Skeletal muscle cell (primary cell): ENCODE measurements at regions not wholly inside any gene's neighbourhood (a gene's known extent, or its start where the extent isn't known, plus 50 kb on each side); places are given as distances from the start of the nearest gene placed in this dataset.
"Not testable (repeated sequence)": the region's sequence is repeated elsewhere in the genome, so short reads cannot be mapped to it uniquely, and the experiment has no call there.

Source experiments
- DNase-seq: peaks from one replicate; pipeline ENCODE4 v3.0.0-alpha.2; 2010; ENCODE audit warnings: low read depth
- H3K4me3 ChIP-seq: 2 replicates; pipeline ENCODE4 v1.5.1; 2011; ENCODE audit warnings: low read depth, mild to moderate bottlenecking, control low read depth, low read length, moderate library complexity

- no peak overlapping the region for H3K4me3 ChIP-seq
- no peak for DNase-seq
Measured at GRCh38 chr2:43078301-43078700, 148.1 kb downstream of the ZFP36L2 start.

- no peak for DNase-seq
- H3K4me3 ChIP-seq: no peak overlapping the region
Measured at GRCh38 chr2:43077876-43078275, 148.5 kb downstream of the ZFP36L2 start.

- DNase-seq: no peak
- H3K4me3 ChIP-seq: no peak overlapping the region
Measured at GRCh38 chr2:43076676-43077075, 149.7 kb downstream of the ZFP36L2 start.

- DNase-seq: peak; percentile 88
Measured at GRCh38 chr2:43075811-43076585, 150.4 kb downstream of the ZFP36L2 start.

GRCh38 chr2:43075054-43075593, 151.3 kb downstream of the ZFP36L2 start:
- H3K4me3 ChIP-seq: no peak overlapping the region
- peak; percentile 94 for DNase-seq

More at GRCh38 chr2:43075811-43076585, 150.4 kb downstream of the ZFP36L2 start:
- H3K4me3 ChIP-seq: no peak overlapping the region

GRCh38 chr2:43074592-43075053, 151.8 kb downstream of the ZFP36L2 start:
- H3K4me3 ChIP-seq: no peak overlapping the region
- no peak for DNase-seq

- H3K4me3 ChIP-seq: no peak overlapping the region
- no peak for DNase-seq
Measured at GRCh38 chr2:43074052-43074451, 152.4 kb downstream of the ZFP36L2 start.

- peak; percentile 83 for DNase-seq
- H3K4me3 ChIP-seq: no peak overlapping the region
Measured at GRCh38 chr2:43073401-43073825, 153.0 kb downstream of the ZFP36L2 start.

- no peak overlapping the region for H3K4me3 ChIP-seq
- no peak for DNase-seq
Measured at GRCh38 chr2:43071599-43072550, 154.5 kb downstream of the ZFP36L2 start.

GRCh38 chr2:43070676-43071502, 155.5 kb downstream of the ZFP36L2 start:
- no peak for DNase-seq
- H3K4me3 ChIP-seq: no peak overlapping the region

- no peak overlapping the region for H3K4me3 ChIP-seq
- DNase-seq: no peak
Measured at GRCh38 chr2:43070030-43070429, 156.4 kb downstream of the ZFP36L2 start.

- no peak for DNase-seq
- no peak overlapping the region for H3K4me3 ChIP-seq
Measured at GRCh38 chr2:43068631-43069517, 157.5 kb downstream of the ZFP36L2 start.

GRCh38 chr2:43068041-43068533, 158.3 kb downstream of the ZFP36L2 start:
- DNase-seq: no peak
- H3K4me3 ChIP-seq: no peak overlapping the region

GRCh38 chr2:43067254-43068040, 159.0 kb downstream of the ZFP36L2 start:
- no peak for DNase-seq
- no peak overlapping the region for H3K4me3 ChIP-seq

GRCh38 chr2:43066541-43067253, 159.7 kb downstream of the ZFP36L2 start:
- not testable (repeated sequence) for DNase-seq

GRCh38 chr2:43065871-43066270, 160.5 kb downstream of the ZFP36L2 start:
- DNase-seq: no peak

More at GRCh38 chr2:43066541-43067253, 159.7 kb downstream of the ZFP36L2 start:
- not testable (repeated sequence) for H3K4me3 ChIP-seq

GRCh38 chr2:43065036-43065435, 161.4 kb downstream of the ZFP36L2 start:
- H3K4me3 ChIP-seq: no peak overlapping the region
- no peak for DNase-seq

More at GRCh38 chr2:43065871-43066270, 160.5 kb downstream of the ZFP36L2 start:
- H3K4me3 ChIP-seq: no peak overlapping the region
